Esophagus squamous epithelium (tissue), 4 donors: ENCODE measurements at regions not wholly inside any gene's neighbourhood (a gene's known extent, or its start where the extent isn't known, plus 50 kb on each side); places are given as distances from the start of the nearest gene placed in this dataset.

Experiments
- POLR2A ChIP-seq, 4 donors: fragments of 450-650 bp; IDR thresholded peaks; one replicate each; pipeline ENCODE4 v1.6.1; 2017; ENCODE audit warnings: antibody characterized with exemption in 4 of 4, mild to moderate bottlenecking in 4 of 4, moderate library complexity in 3 of 4
- TF ChIP-seq, protein P1 (sequence below), 6 experiments: fragments of 450-650 bp in 4 of 6; fragments of 200-600 bp in 2 of 6; sonication (generic) in 2 of 6; IDR thresholded peaks; one replicate each; pipeline ENCODE4 v1.5.1; 2016 to 2019; ENCODE audit warnings: antibody characterized with exemption in 6 of 6, mild to moderate bottlenecking in 4 of 6, moderate library complexity in 4 of 6

DNA sequence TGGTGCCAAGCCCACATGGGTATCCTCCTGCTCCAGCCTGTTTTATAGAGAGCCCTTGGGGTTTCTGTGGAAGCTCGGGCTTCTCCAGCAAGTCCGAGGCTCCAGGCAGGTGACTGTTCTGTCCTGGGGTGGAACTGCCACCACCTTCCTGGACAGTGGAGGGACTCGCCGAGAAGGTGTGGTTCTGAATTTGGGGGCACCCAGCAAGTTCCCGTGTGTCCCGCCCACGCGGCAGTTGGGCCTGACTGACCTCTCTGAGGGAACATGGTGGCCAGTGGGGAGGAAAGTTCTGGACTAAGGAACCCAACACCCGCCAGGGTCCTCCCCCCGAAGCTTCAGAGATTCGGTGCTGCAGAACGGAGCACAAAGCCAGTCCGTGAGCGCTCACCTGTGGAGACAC lies 158.1 kb upstream of the C1orf174 start:
- TF ChIP-seq, protein P1, sequence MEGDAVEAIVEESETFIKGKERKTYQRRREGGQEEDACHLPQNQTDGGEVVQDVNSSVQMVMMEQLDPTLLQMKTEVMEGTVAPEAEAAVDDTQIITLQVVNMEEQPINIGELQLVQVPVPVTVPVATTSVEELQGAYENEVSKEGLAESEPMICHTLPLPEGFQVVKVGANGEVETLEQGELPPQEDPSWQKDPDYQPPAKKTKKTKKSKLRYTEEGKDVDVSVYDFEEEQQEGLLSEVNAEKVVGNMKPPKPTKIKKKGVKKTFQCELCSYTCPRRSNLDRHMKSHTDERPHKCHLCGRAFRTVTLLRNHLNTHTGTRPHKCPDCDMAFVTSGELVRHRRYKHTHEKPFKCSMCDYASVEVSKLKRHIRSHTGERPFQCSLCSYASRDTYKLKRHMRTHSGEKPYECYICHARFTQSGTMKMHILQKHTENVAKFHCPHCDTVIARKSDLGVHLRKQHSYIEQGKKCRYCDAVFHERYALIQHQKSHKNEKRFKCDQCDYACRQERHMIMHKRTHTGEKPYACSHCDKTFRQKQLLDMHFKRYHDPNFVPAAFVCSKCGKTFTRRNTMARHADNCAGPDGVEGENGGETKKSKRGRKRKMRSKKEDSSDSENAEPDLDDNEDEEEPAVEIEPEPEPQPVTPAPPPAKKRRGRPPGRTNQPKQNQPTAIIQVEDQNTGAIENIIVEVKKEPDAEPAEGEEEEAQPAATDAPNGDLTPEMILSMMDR (IDR thresholded peaks at IDR 0.05) = no peak
- TF ChIP-seq POLR2A (IDR thresholded peaks at IDR 0.05) = no peak
